Hepatocyte (in vitro differentiated cells): ENCODE measurements at regions not wholly inside any gene's neighbourhood (a gene's known extent, or its start where the extent isn't known, plus 50 kb on each side); places are given as distances from the start of the nearest gene placed in this dataset.

Source experiments
- DNase-seq: peaks from one replicate; pipeline ENCODE4 v3.0.0-alpha.2; 2016; ENCODE audit warnings: low spot score
- H2AFZ ChIP-seq: fragments of 200-600 bp; sonication (generic); 2 replicates; pipeline ENCODE4 v1.6.0; 2016; ENCODE audit warnings: antibody characterized with exemption, mild to moderate bottlenecking
- H3K27ac ChIP-seq: fragments of 200-600 bp; sonication (generic); 2 replicates; pipeline ENCODE4 v1.5.1; 2016; ENCODE audit warnings: mild to moderate bottlenecking
- H3K27me3 ChIP-seq: fragments of 200-600 bp; sonication (generic); 2 replicates; pipeline ENCODE4 v1.6.1; 2016
- H3K36me3 ChIP-seq: fragments of 200-600 bp; sonication (generic); replicated peaks from 2 replicates; pipeline ENCODE4 v1.5.1; 2016; ENCODE audit warnings: low read depth; ENCODE audit not compliant: insufficient read depth
- H3K4me1 ChIP-seq: fragments of 200-600 bp; sonication (generic); 2 replicates; pipeline ENCODE4 v1.5.1; 2016; ENCODE audit warnings: mild to moderate bottlenecking, moderate library complexity; ENCODE audit not compliant: insufficient read depth
- H3K4me2 ChIP-seq: fragments of 200-600 bp; sonication (generic); 2 replicates; pipeline ENCODE4 v1.6.0; 2016
- H3K4me3 ChIP-seq: fragments of 200-600 bp; sonication (generic); 2 replicates; pipeline ENCODE4 v1.5.1; 2016; ENCODE audit warnings: mild to moderate bottlenecking
- H3K79me2 ChIP-seq: fragments of 200-600 bp; sonication (generic); 2 replicates; pipeline ENCODE4 v1.6.0; 2017; ENCODE audit warnings: mild to moderate bottlenecking
- H3K9me2 ChIP-seq: fragments of 200-600 bp; sonication (generic); replicated peaks from 2 replicates; pipeline ENCODE4 v1.6.0; 2017; ENCODE audit warnings: mild to moderate bottlenecking; ENCODE audit not compliant: insufficient read depth
- H3K9me3 ChIP-seq: fragments of 200-600 bp; sonication (generic); 2 replicates; pipeline ENCODE4 v1.5.1; 2016; ENCODE audit warnings: low read depth, mild to moderate bottlenecking
- H4K20me1 ChIP-seq: fragments of 200-600 bp; sonication (generic); 2 replicates; pipeline ENCODE4 v1.6.0; 2016; ENCODE audit warnings: mild to moderate bottlenecking; ENCODE audit not compliant: insufficient read depth, poor library complexity, severe bottlenecking
- EZH2 ChIP-seq: fragments of 200-600 bp; sonication (generic); IDR thresholded peaks from 2 replicates; pipeline ENCODE4 v1.6.1; 2016; ENCODE audit warnings: antibody characterized with exemption, mild to moderate bottlenecking, borderline replicate concordance
- EZH2phosphoT487 ChIP-seq: fragments of 200-600 bp; sonication (generic); IDR thresholded peaks from one replicate; pipeline ENCODE4 v1.6.1; 2018; ENCODE audit warnings: antibody characterized with exemption, mild to moderate bottlenecking, low read depth, moderate library complexity; ENCODE audit not compliant: unreplicated experiment, severe bottlenecking
- WGBS: methylation state at CpG from one replicate; pipeline ENCODE4 v1.1.6; 2016; ENCODE audit warnings: low lambda C conversion rate; ENCODE audit errors: missing lambda C conversion rate; 5-methylcytosine and 5-hydroxymethylcytosine counted together
- TF ChIP-seq, protein P1 (sequence below): fragments of 200-600 bp; sonication (generic); IDR thresholded peaks from 2 replicates; pipeline ENCODE4 v1.5.1; 2016; ENCODE audit warnings: antibody characterized with exemption, mild to moderate bottlenecking; ENCODE audit not compliant: poor library complexity

DNA sequence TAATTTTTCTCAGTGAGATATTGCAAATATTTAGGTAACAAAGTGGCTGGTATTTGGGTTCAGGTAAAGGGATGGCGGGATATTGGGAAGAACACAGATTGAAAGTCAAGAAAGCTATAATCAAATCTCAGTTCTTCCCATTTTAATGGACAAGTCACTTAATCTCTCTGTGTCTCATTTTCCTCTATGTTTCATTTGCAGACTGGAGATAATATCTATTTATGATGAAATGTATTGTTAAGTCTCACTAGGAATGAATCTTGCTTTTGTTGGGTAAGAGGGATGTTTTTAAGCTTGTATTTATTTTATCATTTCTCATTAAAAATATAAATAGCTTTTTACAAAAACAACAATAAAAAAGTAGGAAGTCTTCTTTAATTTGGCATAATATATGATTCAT lies 175.4 kb downstream of the ISL1 start:
- no peaks in the 10 kb centered on the region for H3K9me2 ChIP-seq
- no peaks in the 10 kb centered on the region for H3K4me1 ChIP-seq
- H3K79me2 ChIP-seq, result no peaks in the 10 kb centered on the region
- no peaks in the 10 kb centered on the region for H4K20me1 ChIP-seq
- DNase-seq, result no peak
- no peak overlapping the region for H3K4me3 ChIP-seq
- no peak overlapping the region for H3K27ac ChIP-seq
- H3K36me3 ChIP-seq, result no peaks in the 10 kb centered on the region
- H2AFZ ChIP-seq, result no peak overlapping the region
- WGBS, result 100% methylated on average over 1 of the region's 1 CpG
- H3K4me2 ChIP-seq, result no peak overlapping the region
- no peaks in the 10 kb centered on the region for H3K9me3 ChIP-seq
- H3K27me3 ChIP-seq, result no peaks in the 10 kb centered on the region
- TF ChIP-seq, protein P1, sequence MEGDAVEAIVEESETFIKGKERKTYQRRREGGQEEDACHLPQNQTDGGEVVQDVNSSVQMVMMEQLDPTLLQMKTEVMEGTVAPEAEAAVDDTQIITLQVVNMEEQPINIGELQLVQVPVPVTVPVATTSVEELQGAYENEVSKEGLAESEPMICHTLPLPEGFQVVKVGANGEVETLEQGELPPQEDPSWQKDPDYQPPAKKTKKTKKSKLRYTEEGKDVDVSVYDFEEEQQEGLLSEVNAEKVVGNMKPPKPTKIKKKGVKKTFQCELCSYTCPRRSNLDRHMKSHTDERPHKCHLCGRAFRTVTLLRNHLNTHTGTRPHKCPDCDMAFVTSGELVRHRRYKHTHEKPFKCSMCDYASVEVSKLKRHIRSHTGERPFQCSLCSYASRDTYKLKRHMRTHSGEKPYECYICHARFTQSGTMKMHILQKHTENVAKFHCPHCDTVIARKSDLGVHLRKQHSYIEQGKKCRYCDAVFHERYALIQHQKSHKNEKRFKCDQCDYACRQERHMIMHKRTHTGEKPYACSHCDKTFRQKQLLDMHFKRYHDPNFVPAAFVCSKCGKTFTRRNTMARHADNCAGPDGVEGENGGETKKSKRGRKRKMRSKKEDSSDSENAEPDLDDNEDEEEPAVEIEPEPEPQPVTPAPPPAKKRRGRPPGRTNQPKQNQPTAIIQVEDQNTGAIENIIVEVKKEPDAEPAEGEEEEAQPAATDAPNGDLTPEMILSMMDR, result no peak
- TF ChIP-seq EZH2 (no peak), EZH2phosphoT487 (no peak)

GRCh38 chr5:51559339-51559738 lies 176.1 kb downstream of the ISL1 start:
- Histone ChIP-seq H3K9me2 (no peaks in the 10 kb centered on the region), H3K27ac (no peak overlapping the region), H3K4me3 (no peak overlapping the region), H3K4me1 (no peaks in the 10 kb centered on the region), H2AFZ (no peak overlapping the region), H3K79me2 (no peaks in the 10 kb centered on the region), H3K36me3 (no peaks in the 10 kb centered on the region), H4K20me1 (no peaks in the 10 kb centered on the region), H3K27me3 (no peaks in the 10 kb centered on the region), H3K9me3 (no peaks in the 10 kb centered on the region), H3K4me2 (no peak overlapping the region)
- no peak for TF ChIP-seq EZH2
- TF ChIP-seq, protein P1, result no peak
- TF ChIP-seq EZH2phosphoT487, result no peak
- WGBS, result 71% methylated on average over 2 of the region's 2 CpGs
- DNase-seq, result no peak

- no peak overlapping the region for H2AFZ ChIP-seq
These were observed 176.8 kb downstream of the ISL1 start for GRCh38 chr5:51559921-51560658.

More at GRCh38 chr5:51559921-51560658, 176.8 kb downstream of the ISL1 start:
- 75% methylated on average over 2 of the region's 2 CpGs for WGBS
- no peaks in the 10 kb centered on the region for H3K9me2 ChIP-seq
- no peaks in the 10 kb centered on the region for H3K79me2 ChIP-seq
- H3K27ac ChIP-seq, result no peak overlapping the region
- TF ChIP-seq, protein P1, result no peak
- TF ChIP-seq EZH2phosphoT487 (no peak), EZH2 (no peak)
- no peaks in the 10 kb centered on the region for H3K4me1 ChIP-seq
- DNase-seq, result no peak
- H3K36me3 ChIP-seq, result no peaks in the 10 kb centered on the region
- H3K9me3 ChIP-seq, result no peaks in the 10 kb centered on the region
- no peak overlapping the region for H3K4me3 ChIP-seq
- H4K20me1 ChIP-seq, result no peaks in the 10 kb centered on the region
- no peaks in the 10 kb centered on the region for H3K27me3 ChIP-seq
- no peak overlapping the region for H3K4me2 ChIP-seq
